BLaER1 treated with 17β-estradiol and CSF1 and Interleukin-3, amounts not matched to agents 10 nM and 100 nM (cell line): ENCODE measurements at regions not wholly inside any gene's neighbourhood (a gene's known extent, or its start where the extent isn't known, plus 50 kb on each side); places are given as distances from the start of the nearest gene placed in this dataset.

Experiments used
- H3K27ac ChIP-seq, 11 experiments: shearing (Covaris generic); formaldehyde crosslinking; 2 replicates each; pipeline ENCODE4 v1.8.1; 2022
- H3K27me3 ChIP-seq, 11 experiments: shearing (Covaris generic); formaldehyde crosslinking; 2 replicates each; pipeline ENCODE4 v1.8.1; 2022
- H3K36me3 ChIP-seq, 11 experiments: shearing (Covaris generic); formaldehyde crosslinking; 2 replicates each; pipeline ENCODE4 v1.8.1; 2022
- H3K4me1 ChIP-seq, 10 experiments: shearing (Covaris generic); formaldehyde crosslinking; 2 replicates each; pipeline ENCODE4 v1.8.1; 2022
- H3K4me2 ChIP-seq, 11 experiments: shearing (Covaris generic); formaldehyde crosslinking; 2 replicates each; pipeline ENCODE4 v1.8.1; 2022
- H3K4me3 ChIP-seq, 10 experiments: shearing (Covaris generic); formaldehyde crosslinking; 2 replicates each; pipeline ENCODE4 v1.8.1; 2022
- H3K9ac ChIP-seq, 11 experiments: shearing (Covaris generic); formaldehyde crosslinking; 2 replicates each; pipeline ENCODE4 v1.8.1; 2022
- H3K9me3 ChIP-seq, 11 experiments: shearing (Covaris generic); formaldehyde crosslinking; replicated peaks in 1 of 11; 2 replicates each; pipeline ENCODE4 v1.8.1; 2022
- H4K20me1 ChIP-seq, 11 experiments: shearing (Covaris generic); formaldehyde crosslinking; 2 replicates each; pipeline ENCODE4 v1.8.1; 2022
- Cebpa-rat ChIP-seq, 11 experiments: shearing (Covaris generic); IDR thresholded peaks; 2 replicates each; pipeline ENCODE4 v1.8.1; 2022

DNA sequence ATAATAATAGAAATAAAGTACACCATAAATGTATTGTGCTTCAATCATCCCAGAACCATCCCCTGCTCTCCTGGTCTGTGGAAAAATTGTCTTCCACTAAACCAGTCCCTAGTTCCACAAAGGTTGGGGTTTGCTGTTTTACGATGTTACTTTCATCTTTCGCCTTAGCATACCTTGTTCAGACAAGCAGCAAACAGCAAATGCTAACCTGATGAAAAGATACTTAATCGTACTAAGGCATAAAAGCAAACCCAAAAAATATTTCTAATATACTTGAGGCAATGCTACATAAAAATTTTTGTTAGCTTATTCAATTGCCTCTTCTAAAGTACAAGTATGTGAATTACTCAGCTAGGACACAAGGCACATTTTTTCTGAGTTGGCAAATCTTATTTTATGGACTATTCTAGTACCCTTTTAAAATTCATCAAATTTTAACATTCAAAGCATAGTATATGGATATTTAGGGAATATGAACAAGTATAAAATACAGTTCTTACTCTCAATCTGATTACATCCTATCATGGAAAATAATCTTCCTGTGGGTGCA, 97.1 kb upstream of the PLEKHG7 start:
- Histone ChIP-seq H3K4me1 (peaks cover 29 to 82% (median 53%) of the 10 kb centered on the region in 10 experiments), H4K20me1 (no peaks in the 10 kb centered on the region), H3K4me2 (peak overlapping the region in 7 of 11 experiments; percentile 20 to 88 (median 65); a peak in 11 of 22 replicates), H3K36me3 (no peaks in the 10 kb centered on the region), H3K4me3 (0 out of 20 replicates have a peak overlapping the region, but pooled peaks of 1 of the 10 experiments have one; percentile 14), H3K27me3 (no peaks in the 10 kb centered on the region), H3K9ac (peak overlapping the region in 1 of 11 experiments; percentile 50; a peak in 1 of 22 replicates), H3K9me3 (peaks cover 15 to 48% (median 43%) of the 10 kb centered on the region in 11 experiments), H3K27ac (peak overlapping the region; percentile 20 to 71 (median 62); a peak in 15 of 22 replicates)
- no peak for TF ChIP-seq Cebpa-rat (IDR thresholded peaks at IDR 0.05)

DNA sequence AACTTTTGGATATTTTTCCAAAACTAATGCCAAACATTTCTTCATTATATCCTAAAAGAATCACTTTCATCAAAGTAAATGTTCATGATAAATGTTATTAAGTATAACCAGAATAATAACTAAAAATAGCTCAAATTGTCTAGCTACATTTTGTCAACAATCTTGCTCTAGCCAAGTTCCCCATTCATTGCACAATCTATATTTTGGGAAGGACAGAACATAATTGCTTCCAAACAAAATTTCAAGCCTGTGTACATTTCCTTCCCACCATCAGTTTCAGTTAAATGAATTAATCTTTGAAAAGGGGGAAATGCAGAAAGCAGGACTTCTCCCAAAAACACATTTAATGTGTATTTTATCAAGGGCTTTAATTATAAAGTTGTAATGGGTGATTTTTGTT, 98.0 kb upstream of the PLEKHG7 start:
- H3K4me1 ChIP-seq, result peaks cover 29 to 91% (median 53%) of the 10 kb centered on the region in 10 experiments
- TF ChIP-seq Cebpa-rat (IDR thresholded peaks at IDR 0.05), result peak in 3 of 11 experiments; percentile 22 to 67 (median 49); a peak in 5 of 22 replicates
- peak overlapping the region in 1 of 10 experiments; percentile 14; a peak in 1 of 20 replicates for H3K4me3 ChIP-seq

DNA sequence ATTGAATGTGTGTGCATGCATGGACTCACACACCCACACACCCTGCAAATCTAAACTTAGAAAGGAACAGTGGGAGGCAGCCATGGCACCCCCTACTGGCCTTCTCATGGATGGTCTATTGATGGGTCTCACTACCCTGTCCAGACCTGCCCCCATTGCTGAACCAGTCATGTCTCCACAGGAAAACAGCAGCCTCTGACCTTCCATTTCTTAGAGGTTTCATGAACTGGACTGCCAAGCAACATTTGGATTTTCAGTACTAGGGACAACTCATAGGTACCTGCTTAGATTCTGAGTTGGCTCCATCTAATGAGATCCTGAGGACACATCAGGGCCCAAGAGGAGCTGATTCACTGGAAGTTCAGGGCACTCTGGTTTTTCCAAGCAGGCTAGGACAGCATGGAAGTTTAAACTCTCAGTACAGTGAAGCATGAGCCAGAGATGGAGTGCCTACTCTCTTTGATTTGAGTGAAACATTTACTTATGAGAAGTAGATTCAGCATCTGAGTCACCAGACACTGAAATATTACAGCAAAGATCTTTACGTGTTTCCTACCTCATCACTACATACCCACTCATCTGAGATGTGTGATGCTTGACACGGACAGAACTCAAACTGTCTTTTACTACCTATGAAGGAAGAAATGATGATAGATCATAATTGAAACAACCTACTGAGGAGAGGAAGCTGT, 98.9 kb upstream of the PLEKHG7 start:
- no peaks in the 10 kb centered on the region for H3K27me3 ChIP-seq
- H3K4me2 ChIP-seq, result peak overlapping the region in 7 of 11 experiments; percentile 20 to 88 (median 64); a peak in 14 of 22 replicates
- no peak overlapping the region for H3K4me3 ChIP-seq
- H4K20me1 ChIP-seq, result no peaks in the 10 kb centered on the region
- H3K9me3 ChIP-seq, result peaks cover 33 to 66% (median 62%) of the 10 kb centered on the region in 11 experiments
- peaks cover 0 to 15% (median 6%) of the 10 kb centered on the region in 11 experiments; a peak in 8 of 22 replicates for H3K36me3 ChIP-seq
- TF ChIP-seq Cebpa-rat (IDR thresholded peaks at IDR 0.05), result no peak
- peaks cover 29 to 92% (median 53%) of the 10 kb centered on the region in 10 experiments for H3K4me1 ChIP-seq
- H3K27ac ChIP-seq, result peak overlapping the region in 10 of 11 experiments; percentile 10 to 71 (median 58); a peak in 16 of 22 replicates
- H3K9ac ChIP-seq, result peak overlapping the region in 1 of 11 experiments; percentile 34; a peak in 2 of 22 replicates

More for the DNA sequence above, 98.0 kb upstream of the PLEKHG7 start:
- Histone ChIP-seq H3K4me2 (peak overlapping the region in 8 of 11 experiments; percentile 20 to 88 (median 64); a peak in 14 of 22 replicates), H3K36me3 (peaks cover 0 to 9% (median 6%) of the 10 kb centered on the region in 11 experiments; a peak in 6 of 22 replicates), H3K27ac (peak overlapping the region in 9 of 11 experiments; percentile 20 to 71 (median 59); a peak in 16 of 22 replicates), H3K27me3 (no peaks in the 10 kb centered on the region), H3K9ac (peak overlapping the region in 4 of 11 experiments; percentile 8 to 50 (median 26); a peak in 6 of 22 replicates), H3K9me3 (peaks cover 24 to 57% (median 53%) of the 10 kb centered on the region in 11 experiments), H4K20me1 (no peaks in the 10 kb centered on the region)

DNA sequence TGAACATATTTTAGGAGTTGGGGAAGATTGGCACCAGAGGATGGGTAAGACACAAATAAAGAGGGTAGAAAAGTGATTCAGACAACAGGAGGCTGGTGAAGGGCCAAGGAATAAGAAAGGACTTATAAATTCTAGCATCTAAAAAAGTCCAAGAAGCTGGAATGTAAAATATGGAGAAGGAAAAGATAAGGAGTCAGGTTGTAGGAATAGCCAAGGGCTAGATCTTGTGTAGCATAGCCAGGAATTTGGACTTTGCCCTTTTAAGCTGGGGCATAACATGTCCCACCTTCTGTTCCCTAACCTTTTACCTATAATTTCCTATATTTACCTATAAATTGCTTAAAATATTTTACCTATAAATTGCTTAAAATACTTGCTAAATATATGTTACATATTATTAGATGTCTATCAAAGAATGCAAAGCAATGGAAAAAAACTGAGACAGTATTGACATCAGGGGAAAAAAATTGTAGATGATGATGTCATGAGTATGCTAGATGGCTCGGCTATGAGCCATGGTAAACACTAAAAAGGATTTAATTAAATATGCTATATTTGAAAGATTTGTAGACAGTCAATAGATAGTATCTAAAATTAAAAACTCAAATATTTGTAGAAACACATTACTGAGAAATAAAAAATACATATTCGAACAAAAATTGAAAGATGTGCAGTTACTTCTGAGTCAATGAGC, 99.7 kb upstream of the PLEKHG7 start:
- Histone ChIP-seq H3K27me3 (no peaks in the 10 kb centered on the region), H3K4me1 (peaks cover 21 to 88% (median 47%) of the 10 kb centered on the region in 10 experiments), H3K9me3 (peaks cover 41 to 74% (median 68%) of the 10 kb centered on the region in 11 experiments), H4K20me1 (no peaks in the 10 kb centered on the region), H3K9ac (no peak overlapping the region), H3K36me3 (peaks cover 0 to 20% (median 6%) of the 10 kb centered on the region in 11 experiments; a peak in 8 of 22 replicates), H3K27ac (peak overlapping the region in 4 of 11 experiments; percentile 0 to 69 (median 10); a peak in 5 of 22 replicates), H3K4me3 (no peak overlapping the region), H3K4me2 (peak overlapping the region in 3 of 11 experiments; percentile 28 to 84 (median 54); a peak in 4 of 22 replicates)
- TF ChIP-seq Cebpa-rat (IDR thresholded peaks at IDR 0.05), result no peak

DNA sequence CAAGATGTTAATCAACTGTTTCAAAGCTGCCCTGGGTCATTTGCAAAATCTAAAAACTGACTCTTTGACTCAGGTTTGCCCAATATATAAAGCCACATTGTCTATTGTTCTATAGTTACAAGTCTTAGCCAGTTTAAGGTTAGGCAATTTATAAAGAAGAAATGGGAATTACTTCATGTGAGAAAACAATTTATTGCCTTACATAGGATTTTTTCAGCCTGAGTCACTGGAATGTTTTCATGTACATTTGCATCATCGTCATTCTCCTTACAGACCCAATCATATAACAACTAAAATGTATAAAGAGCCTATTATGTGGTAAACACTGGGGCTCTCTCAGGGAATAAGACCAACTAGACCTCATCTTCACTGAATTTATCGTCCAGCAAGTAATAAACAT, 100.3 kb upstream of the PLEKHG7 start:
- no peaks in the 10 kb centered on the region for H3K27me3 ChIP-seq
- no peak for TF ChIP-seq Cebpa-rat (IDR thresholded peaks at IDR 0.05)
- H3K36me3 ChIP-seq, result peaks cover 0 to 20% (median 6%) of the 10 kb centered on the region in 11 experiments; a peak in 8 of 22 replicates
- no peak overlapping the region for H3K9ac ChIP-seq
- H3K4me3 ChIP-seq, result no peak overlapping the region
- peak overlapping the region in 4 of 11 experiments; percentile 0 to 44 (median 21); a peak in 5 of 22 replicates for H3K27ac ChIP-seq
- no peaks in the 10 kb centered on the region for H4K20me1 ChIP-seq
- H3K4me2 ChIP-seq, result peak overlapping the region in 1 of 11 experiments; percentile 28; a peak in 1 of 22 replicates
- peaks cover 46 to 80% (median 73%) of the 10 kb centered on the region in 11 experiments for H3K9me3 ChIP-seq
- peaks cover 15 to 82% (median 41%) of the 10 kb centered on the region in 10 experiments for H3K4me1 ChIP-seq

DNA sequence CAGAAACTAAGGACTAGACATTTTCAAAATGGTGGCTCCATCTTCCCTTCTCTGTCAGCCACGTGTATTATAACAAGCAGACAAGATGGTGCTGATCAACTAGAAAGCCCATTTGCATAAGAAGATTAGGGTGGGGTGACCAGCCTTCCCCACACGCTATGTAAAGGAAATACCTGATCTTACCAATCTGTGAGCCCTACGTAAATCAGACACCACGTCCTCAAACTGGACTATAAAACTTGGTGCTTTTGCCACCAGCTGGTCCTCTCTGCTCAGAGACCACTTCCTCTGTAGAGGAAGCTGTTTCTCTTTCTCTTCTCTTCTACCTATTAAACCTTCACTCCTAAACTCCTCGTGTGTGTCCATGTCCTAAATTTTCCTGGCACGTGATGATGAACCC, 101.1 kb upstream of the PLEKHG7 start:
- H3K27ac ChIP-seq, result peak overlapping the region in 3 of 11 experiments; percentile 1 to 44 (median 41); a peak in 5 of 22 replicates
- H3K4me2 ChIP-seq, result peak overlapping the region in 2 of 11 experiments; percentile 10 to 11; a peak in 1 of 22 replicates
- peaks cover 46 to 84% (median 77%) of the 10 kb centered on the region in 11 experiments for H3K9me3 ChIP-seq
- peaks cover 0 to 20% (median 6%) of the 10 kb centered on the region in 11 experiments; a peak in 8 of 22 replicates for H3K36me3 ChIP-seq
- H3K27me3 ChIP-seq, result no peaks in the 10 kb centered on the region
- no peak overlapping the region for H3K9ac ChIP-seq
- H4K20me1 ChIP-seq, result no peaks in the 10 kb centered on the region
- H3K4me3 ChIP-seq, result no peak overlapping the region
- peaks cover 7 to 74% (median 34%) of the 10 kb centered on the region in 10 experiments for H3K4me1 ChIP-seq
- no peak for TF ChIP-seq Cebpa-rat (IDR thresholded peaks at IDR 0.05)

DNA sequence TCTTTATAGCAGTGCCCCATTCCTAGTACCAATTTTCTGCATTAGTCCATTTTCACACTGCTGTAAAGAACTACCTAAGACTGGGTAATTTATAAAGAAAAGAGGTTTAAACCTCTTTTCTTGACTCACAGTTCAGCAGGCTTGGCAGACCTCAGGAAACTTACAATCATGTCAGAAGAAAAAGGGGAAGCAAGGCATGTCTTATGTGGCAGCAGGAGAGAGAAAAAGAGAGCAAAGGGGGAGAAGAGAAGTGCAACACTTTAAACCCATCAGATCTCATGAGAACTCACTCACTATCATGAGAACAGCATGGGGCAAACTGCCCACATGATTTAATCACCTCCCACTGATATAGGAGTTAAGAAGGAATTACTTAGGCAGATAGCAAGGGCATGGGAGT, 101.6 kb upstream of the PLEKHG7 start:
- Histone ChIP-seq H3K36me3 (peaks cover 0 to 20% (median 6%) of the 10 kb centered on the region in 11 experiments; a peak in 8 of 22 replicates), H3K4me3 (no peak overlapping the region), H3K27ac (peak overlapping the region in 2 of 11 experiments; percentile 1 to 44; a peak in 3 of 22 replicates), H4K20me1 (no peaks in the 10 kb centered on the region), H3K9ac (no peak overlapping the region), H3K27me3 (no peaks in the 10 kb centered on the region), H3K9me3 (peaks cover 46 to 86% (median 77%) of the 10 kb centered on the region in 11 experiments), H3K4me1 (peaks cover 2 to 69% (median 31%) of the 10 kb centered on the region in 10 experiments; a peak in 19 of 20 replicates), H3K4me2 (peak overlapping the region in 2 of 11 experiments; percentile 11 to 16; a peak in 2 of 22 replicates)
- TF ChIP-seq Cebpa-rat (IDR thresholded peaks at IDR 0.05), result no peak

DNA sequence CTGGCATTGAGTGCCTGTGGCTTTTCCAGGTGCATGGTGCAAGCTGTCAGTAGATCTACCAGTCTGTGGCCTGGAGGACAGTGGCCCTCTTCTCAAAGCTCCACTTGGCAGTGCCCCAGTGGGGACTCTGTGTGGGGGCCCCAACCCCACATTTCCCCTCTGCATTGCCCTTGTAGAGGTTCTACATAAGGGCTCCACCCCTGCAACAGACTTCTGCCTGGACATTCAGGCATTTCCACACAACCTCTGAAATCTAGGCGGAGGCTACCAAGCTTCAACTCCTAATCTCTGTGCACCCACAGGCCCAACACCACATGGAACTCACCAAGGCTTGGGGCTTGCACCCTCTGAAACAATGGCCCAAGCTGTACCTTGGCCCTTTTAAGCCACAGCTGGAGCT, 102.7 kb upstream of the PLEKHG7 start:
- Histone ChIP-seq H3K36me3 (peaks cover 0 to 20% (median 6%) of the 10 kb centered on the region in 11 experiments; a peak in 8 of 22 replicates), H3K9me3 (peaks cover 46 to 80% (median 67%) of the 10 kb centered on the region in 11 experiments), H3K27ac (peak overlapping the region in 2 of 11 experiments; percentile 23 to 44; a peak in 2 of 22 replicates), H3K4me2 (peak overlapping the region in 2 of 11 experiments; percentile 53 to 61; a peak in 4 of 22 replicates), H3K9ac (no peak overlapping the region), H3K27me3 (no peaks in the 10 kb centered on the region), H3K4me1 (peaks cover 4 to 69% (median 31%) of the 10 kb centered on the region in 10 experiments; a peak in 19 of 20 replicates), H4K20me1 (no peaks in the 10 kb centered on the region), H3K4me3 (peak overlapping the region in 7 of 10 experiments; percentile 3 to 46 (median 20); a peak in 5 of 20 replicates)
- TF ChIP-seq Cebpa-rat (IDR thresholded peaks at IDR 0.05), result no peak
